ENCODE measurements at regions not wholly inside any gene's neighbourhood (a gene's known extent, or its start where the extent isn't known, plus 50 kb on each side); places are given as distances from the start of the nearest gene placed in this dataset.

- peak; percentile 63 for DNase-seq (ENCODE audit: low read depth)
These were observed 518.9 kb downstream of the SHQ1 start for GRCh38 chr3:72329354-72329753.

- no peak for DNase-seq (ENCODE audit: low read depth)
These were observed 519.4 kb downstream of the SHQ1 start for GRCh38 chr3:72328755-72329277.

GRCh38 chr3:72327008-72327407, 521.2 kb downstream of the SHQ1 start:
- DNase-seq (ENCODE audit: low read depth): no peak

GRCh38 chr3:72324253-72324811, 523.9 kb downstream of the SHQ1 start:
- no peak for DNase-seq (ENCODE audit: low read depth)

- no peak for DNase-seq (ENCODE audit: low read depth)
These were observed 524.5 kb downstream of the SHQ1 start for GRCh38 chr3:72323773-72324172.

GRCh38 chr3:72322264-72322976, 525.8 kb downstream of the SHQ1 start:
- no peak for DNase-seq (ENCODE audit: low read depth)

GRCh38 chr3:72320955-72321303, 527.3 kb downstream of the SHQ1 start:
- no peak for DNase-seq (ENCODE audit: low read depth)

GRCh38 chr3:72320095-72320954, 527.9 kb downstream of the SHQ1 start:
- no peak for DNase-seq (ENCODE audit: low read depth)

- peak; percentile 56 for DNase-seq (ENCODE audit: low read depth)
These were observed 528.8 kb downstream of the SHQ1 start for GRCh38 chr3:72319194-72320094.

GRCh38 chr3:72318504-72319193, 529.6 kb downstream of the SHQ1 start:
- DNase-seq (ENCODE audit: low read depth): no peak

GRCh38 chr3:72317491-72317890, 530.8 kb downstream of the SHQ1 start:
- no peak for DNase-seq (ENCODE audit: low read depth)

- DNase-seq (ENCODE audit: low read depth): no peak
These were observed 531.6 kb downstream of the SHQ1 start for GRCh38 chr3:72316501-72317279.

GRCh38 chr3:72313308-72313707, 528.4 kb upstream of the PROK2 start:
- DNase-seq (ENCODE audit: low read depth): no peak

GRCh38 chr3:72312339-72312738, 527.4 kb upstream of the PROK2 start:
- peak; percentile 82 for DNase-seq (ENCODE audit: low read depth)

GRCh38 chr3:72311425-72311824, 526.5 kb upstream of the PROK2 start:
- peak; percentile 50 for DNase-seq (ENCODE audit: low read depth)

- DNase-seq (ENCODE audit: low read depth): peak; percentile 94
These were observed 525.8 kb upstream of the PROK2 start for GRCh38 chr3:72310419-72311380.

- peak; percentile 62 for DNase-seq (ENCODE audit: low read depth)
These were observed 524.9 kb upstream of the PROK2 start for GRCh38 chr3:72309661-72310418.

- DNase-seq (ENCODE audit: low read depth): no peak
These were observed 523.7 kb upstream of the PROK2 start for GRCh38 chr3:72308641-72309040.
